Esophagus squamous epithelium (tissue), 4 donors: ENCODE measurements at regions not wholly inside any gene's neighbourhood (a gene's known extent, or its start where the extent isn't known, plus 50 kb on each side); places are given as distances from the start of the nearest gene placed in this dataset.

Experiments used
- POLR2A ChIP-seq, 4 donors: fragments of 450-650 bp; IDR thresholded peaks; one replicate each; pipeline ENCODE4 v1.6.1; 2017; ENCODE audit warnings: antibody characterized with exemption in 4 of 4, mild to moderate bottlenecking in 4 of 4, moderate library complexity in 3 of 4
- TF ChIP-seq, protein P1 (sequence below), 6 experiments: fragments of 450-650 bp in 4 of 6; fragments of 200-600 bp in 2 of 6; sonication (generic) in 2 of 6; IDR thresholded peaks; one replicate each; pipeline ENCODE4 v1.5.1; 2016 to 2019; ENCODE audit warnings: antibody characterized with exemption in 6 of 6, mild to moderate bottlenecking in 4 of 6, moderate library complexity in 4 of 6

DNA sequence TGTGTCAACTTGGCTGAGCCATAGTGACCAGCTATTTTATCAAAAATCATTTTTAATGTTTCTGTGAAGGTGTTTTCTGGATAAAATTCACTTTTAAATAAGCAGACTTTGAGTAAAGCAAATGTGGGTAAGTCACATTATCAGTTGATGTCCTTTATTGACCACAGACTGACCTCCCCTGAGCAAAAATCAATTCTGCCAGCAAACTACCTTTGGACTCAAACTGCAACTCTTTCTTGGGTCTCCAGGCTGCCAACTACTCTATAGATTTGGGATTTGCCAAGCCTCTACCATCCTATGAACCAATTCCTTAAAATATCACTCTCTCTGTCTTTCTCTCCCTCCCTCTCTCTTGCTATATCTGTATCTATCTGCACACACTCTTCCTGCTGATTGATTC, 1571.7 kb upstream of the NUDT12 start:
- no peak for TF ChIP-seq POLR2A (IDR thresholded peaks at IDR 0.05)
- TF ChIP-seq, protein P1, sequence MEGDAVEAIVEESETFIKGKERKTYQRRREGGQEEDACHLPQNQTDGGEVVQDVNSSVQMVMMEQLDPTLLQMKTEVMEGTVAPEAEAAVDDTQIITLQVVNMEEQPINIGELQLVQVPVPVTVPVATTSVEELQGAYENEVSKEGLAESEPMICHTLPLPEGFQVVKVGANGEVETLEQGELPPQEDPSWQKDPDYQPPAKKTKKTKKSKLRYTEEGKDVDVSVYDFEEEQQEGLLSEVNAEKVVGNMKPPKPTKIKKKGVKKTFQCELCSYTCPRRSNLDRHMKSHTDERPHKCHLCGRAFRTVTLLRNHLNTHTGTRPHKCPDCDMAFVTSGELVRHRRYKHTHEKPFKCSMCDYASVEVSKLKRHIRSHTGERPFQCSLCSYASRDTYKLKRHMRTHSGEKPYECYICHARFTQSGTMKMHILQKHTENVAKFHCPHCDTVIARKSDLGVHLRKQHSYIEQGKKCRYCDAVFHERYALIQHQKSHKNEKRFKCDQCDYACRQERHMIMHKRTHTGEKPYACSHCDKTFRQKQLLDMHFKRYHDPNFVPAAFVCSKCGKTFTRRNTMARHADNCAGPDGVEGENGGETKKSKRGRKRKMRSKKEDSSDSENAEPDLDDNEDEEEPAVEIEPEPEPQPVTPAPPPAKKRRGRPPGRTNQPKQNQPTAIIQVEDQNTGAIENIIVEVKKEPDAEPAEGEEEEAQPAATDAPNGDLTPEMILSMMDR (IDR thresholded peaks at IDR 0.05) = no peak
